H4 (cell line): ENCODE measurements at regions not wholly inside any gene's neighbourhood (a gene's known extent, or its start where the extent isn't known, plus 50 kb on each side); places are given as distances from the start of the nearest gene placed in this dataset.
A peak's percentile ranks its signal among the peaks of the same experiment; 100 is the strongest.

Source experiments
- DNase-seq: peaks from one replicate; pipeline ENCODE4 v3.0.0-alpha.2; 2015; ENCODE audit warnings: low spot score

- no peak for DNase-seq
These were observed 232.9 kb upstream of the NR4A3 start for GRCh38 chr9:99588747-99589146.

- no peak for DNase-seq
These were observed 231.3 kb upstream of the NR4A3 start for GRCh38 chr9:99590410-99590809.

- DNase-seq, result no peak
These were observed 230.8 kb upstream of the NR4A3 start for GRCh38 chr9:99590840-99591239.

GRCh38 chr9:99591770-99592169, 229.9 kb upstream of the NR4A3 start:
- DNase-seq, result no peak

- no peak for DNase-seq
These were observed 228.7 kb upstream of the NR4A3 start for GRCh38 chr9:99592834-99593574.

- peak; percentile 14 for DNase-seq
These were observed 228.1 kb upstream of the NR4A3 start for GRCh38 chr9:99593610-99594009.

GRCh38 chr9:99594056-99594780, 227.5 kb upstream of the NR4A3 start:
- no peak for DNase-seq

GRCh38 chr9:99595796-99596195, 225.9 kb upstream of the NR4A3 start:
- DNase-seq, result no peak

- no peak for DNase-seq
These were observed 220.0 kb upstream of the NR4A3 start for GRCh38 chr9:99601571-99602111.

GRCh38 chr9:99602854-99603253, 218.8 kb upstream of the NR4A3 start:
- no peak for DNase-seq

- DNase-seq, result no peak
These were observed 216.5 kb upstream of the NR4A3 start for GRCh38 chr9:99605016-99605743.

GRCh38 chr9:99606296-99606695, 215.4 kb upstream of the NR4A3 start:
- DNase-seq, result no peak

GRCh38 chr9:99606957-99607356, 214.7 kb upstream of the NR4A3 start:
- DNase-seq, result no peak

GRCh38 chr9:99607842-99608448, 213.7 kb upstream of the NR4A3 start:
- no peak for DNase-seq

- no peak for DNase-seq
These were observed 207.3 kb upstream of the NR4A3 start for GRCh38 chr9:99614341-99614740.

- DNase-seq, result no peak
These were observed 200.6 kb upstream of the NR4A3 start for GRCh38 chr9:99621040-99621439.

- no peak for DNase-seq
These were observed 199.0 kb upstream of the NR4A3 start for GRCh38 chr9:99622679-99623078.

GRCh38 chr9:99623780-99624364, 197.8 kb upstream of the NR4A3 start:
- DNase-seq, result no peak

GRCh38 chr9:99624499-99625233, 197.0 kb upstream of the NR4A3 start:
- DNase-seq, result no peak

GRCh38 chr9:99626426-99626825, 195.3 kb upstream of the NR4A3 start:
- DNase-seq, result no peak

- DNase-seq, result no peak
These were observed 193.4 kb upstream of the NR4A3 start for GRCh38 chr9:99628285-99628684.
